ENCODE measurements at regions not wholly inside any gene's neighbourhood (a gene's known extent, or its start where the extent isn't known, plus 50 kb on each side); places are given as distances from the start of the nearest gene placed in this dataset.

- TF ChIP-seq, protein P1, sequence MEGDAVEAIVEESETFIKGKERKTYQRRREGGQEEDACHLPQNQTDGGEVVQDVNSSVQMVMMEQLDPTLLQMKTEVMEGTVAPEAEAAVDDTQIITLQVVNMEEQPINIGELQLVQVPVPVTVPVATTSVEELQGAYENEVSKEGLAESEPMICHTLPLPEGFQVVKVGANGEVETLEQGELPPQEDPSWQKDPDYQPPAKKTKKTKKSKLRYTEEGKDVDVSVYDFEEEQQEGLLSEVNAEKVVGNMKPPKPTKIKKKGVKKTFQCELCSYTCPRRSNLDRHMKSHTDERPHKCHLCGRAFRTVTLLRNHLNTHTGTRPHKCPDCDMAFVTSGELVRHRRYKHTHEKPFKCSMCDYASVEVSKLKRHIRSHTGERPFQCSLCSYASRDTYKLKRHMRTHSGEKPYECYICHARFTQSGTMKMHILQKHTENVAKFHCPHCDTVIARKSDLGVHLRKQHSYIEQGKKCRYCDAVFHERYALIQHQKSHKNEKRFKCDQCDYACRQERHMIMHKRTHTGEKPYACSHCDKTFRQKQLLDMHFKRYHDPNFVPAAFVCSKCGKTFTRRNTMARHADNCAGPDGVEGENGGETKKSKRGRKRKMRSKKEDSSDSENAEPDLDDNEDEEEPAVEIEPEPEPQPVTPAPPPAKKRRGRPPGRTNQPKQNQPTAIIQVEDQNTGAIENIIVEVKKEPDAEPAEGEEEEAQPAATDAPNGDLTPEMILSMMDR (conservative IDR thresholded peaks at IDR 0.05; ENCODE audit: low read depth in 2 of 2) = no peak
- no peak for TF ChIP-seq EZH2phosphoT487 (IDR thresholded peaks at IDR 0.05; ENCODE audit: unreplicated experiment)
- TF ChIP-seq EZH2 (IDR thresholded peaks at IDR 0.05; ENCODE audit: low read depth, unreplicated experiment) = no peak
These were observed 380.5 kb downstream of the TMEM161B start for GRCh38 chr5:87888139-87888538.

All from GM23338 (cell line).